SK-N-SH (cell line): ENCODE measurements at regions not wholly inside any gene's neighbourhood (a gene's known extent, or its start where the extent isn't known, plus 50 kb on each side); places are given as distances from the start of the nearest gene placed in this dataset.

Source experiments
- CTCF ChIA-PET: fragments of 300-600, 350-600 bp; formaldehyde crosslinking; extraction: SDS; loops from one replicate; lab custom pipeline; 2021; lab: Yijun Ruan, JAX
- POLR2A ChIA-PET: fragments of 350-600 bp; sonication (Branson Sonifier 250); formaldehyde crosslinking; extraction: SDS; loops from one replicate; lab custom pipeline; 2020; ENCODE audit warnings: antibody characterized with exemption, inconsistent platforms; lab: Yijun Ruan, JAX
- DNase-seq: peaks from one replicate; pipeline ENCODE4 v3.0.0; 2012
- H2AFZ ChIP-seq: fragments of 200-600 bp; sonication (generic); 2 replicates; pipeline ENCODE4 v1.8.1; 2016; ENCODE audit warnings: antibody characterized with exemption, mild to moderate bottlenecking, low read depth
- H3F3A ChIP-seq: fragments of 200-600 bp; sonication (generic); replicated peaks from 2 replicates; pipeline ENCODE3; 2016; ENCODE audit warnings: antibody characterized with exemption, mild to moderate bottlenecking; ENCODE audit not compliant: insufficient read depth
- H3K27ac ChIP-seq, 2 experiments: fragments of 200-500 bp in 1 of 2; fragments of 200-600 bp in 1 of 2; sonication (Bioruptor generic) in 1 of 2; sonication (generic), shearing (Covaris generic) in 1 of 2; 2 replicates each; pipeline versions ENCODE4 v1.5.1 to v1.6.1; 2014 to 2016; ENCODE audit warnings: low read depth in 2 of 2, inconsistent platforms in 1 of 2, low read length in 1 of 2, mild to moderate bottlenecking in 1 of 2, mixed read lengths in 1 of 2
- H3K27me3 ChIP-seq: fragments of 200-600 bp; sonication (generic), shearing (Covaris generic); 2 replicates; pipeline ENCODE4 v1.6.1; 2016; ENCODE audit warnings: mixed run types; ENCODE audit not compliant: insufficient read depth
- H3K36me3 ChIP-seq, 2 experiments: fragments of 200-500 bp in 1 of 2; fragments of 200-600 bp in 1 of 2; sonication (Bioruptor generic) in 1 of 2; sonication (generic) in 1 of 2; replicated peaks in 1 of 2; 2 replicates each; pipeline versions ENCODE3 to v1.5.1; 2014 to 2016; ENCODE audit warnings: low read length in 1 of 2, mild to moderate bottlenecking in 1 of 2; ENCODE audit not compliant: insufficient read depth in 2 of 2, control insufficient read depth in 1 of 2
- H3K4me1 ChIP-seq, 2 experiments: fragments of 200-500 bp in 1 of 2; fragments of 200-600 bp in 1 of 2; sonication (Bioruptor generic) in 1 of 2; sonication (generic), shearing (Covaris generic) in 1 of 2; 2 replicates each; pipeline versions ENCODE4 v1.5.1 to v1.6.1; 2014 to 2016; ENCODE audit warnings: low read depth in 1 of 2, low read length in 1 of 2, mixed run types in 1 of 2; ENCODE audit not compliant: insufficient read depth in 2 of 2, control insufficient read depth in 1 of 2
- H3K4me2 ChIP-seq: fragments of 200-600 bp; sonication (generic), shearing (Covaris generic); 2 replicates; pipeline ENCODE4 v1.6.1; 2017; ENCODE audit warnings: mixed run types
- H3K4me3 ChIP-seq, 2 experiments: fragments of 200-500 bp in 1 of 2; fragments of 200-600 bp in 1 of 2; sonication (Bioruptor generic) in 1 of 2; sonication (generic), shearing (Covaris generic) in 1 of 2; 2 replicates each; pipeline versions ENCODE4 v1.5.1 to v1.8.1; 2014 to 2016; ENCODE audit warnings: low read depth in 2 of 2, inconsistent platforms in 1 of 2, low read length in 1 of 2, mild to moderate bottlenecking in 1 of 2, mixed read lengths in 1 of 2, moderate library complexity in 1 of 2
- H3K79me2 ChIP-seq: fragments of 200-600 bp; sonication (generic); 2 replicates; pipeline ENCODE4 v1.8.1; 2017; ENCODE audit warnings: mild to moderate bottlenecking; ENCODE audit not compliant: insufficient read depth
- H3K9ac ChIP-seq: fragments of 200-600 bp; sonication (generic); 2 replicates; pipeline ENCODE4 v1.6.1; 2017; ENCODE audit warnings: mixed run types
- H3K9me2 ChIP-seq: fragments of 200-600 bp; sonication (generic); 2 replicates; pipeline ENCODE4 v1.6.1; 2017; ENCODE audit warnings: mixed run types
- H3K9me3 ChIP-seq: fragments of 200-600 bp; sonication (generic); 2 replicates; pipeline ENCODE4 v1.6.1; 2017; ENCODE audit warnings: mixed run types, mild to moderate bottlenecking, moderate library complexity
- H4K20me1 ChIP-seq: fragments of 200-600 bp; sonication (generic); 2 replicates; pipeline ENCODE4 v1.6.1; 2017; ENCODE audit warnings: mild to moderate bottlenecking, mixed run types; ENCODE audit not compliant: insufficient read depth
- ELF1 ChIP-seq: IDR thresholded peaks from 2 replicates; pipeline ENCODE4 v1.4.0; 2012
- GABPA ChIP-seq: IDR thresholded peaks from 2 replicates; pipeline ENCODE4 v1.4.0; 2012; ENCODE audit warnings: low read depth, mild to moderate bottlenecking
- JUND ChIP-seq: IDR thresholded peaks from 2 replicates; pipeline ENCODE4 v1.4.0; 2012
- MEF2A ChIP-seq: IDR thresholded peaks from 2 replicates; pipeline ENCODE4 v1.4.0; 2012; ENCODE audit warnings: low read depth, borderline replicate concordance
- POLR2AphosphoS5 ChIP-seq: IDR thresholded peaks from 2 replicates; pipeline ENCODE4 v1.6.1; 2012; ENCODE audit warnings: low read depth, low read length
- TEAD4 ChIP-seq: IDR thresholded peaks from 2 replicates; pipeline ENCODE4 v1.4.0; 2012; ENCODE audit warnings: mild to moderate bottlenecking, borderline replicate concordance; ENCODE audit not compliant: insufficient read depth
- WGBS: methylation state at CpG from one replicate; pipeline ENCODE4 v1.1.6; 2017; ENCODE audit warnings: low lambda C conversion rate; 5-methylcytosine and 5-hydroxymethylcytosine counted together
- TF ChIP-seq, protein P1 (sequence below): IDR thresholded peaks from 2 replicates; pipeline ENCODE4 v1.4.0; 2012; ENCODE audit warnings: low read depth
- TF ChIP-seq, protein P2 (sequence below): IDR thresholded peaks from 2 replicates; pipeline ENCODE4 v1.6.1; 2012; ENCODE audit warnings: mild to moderate bottlenecking, low read depth, low read length, moderate library complexity

DNA sequence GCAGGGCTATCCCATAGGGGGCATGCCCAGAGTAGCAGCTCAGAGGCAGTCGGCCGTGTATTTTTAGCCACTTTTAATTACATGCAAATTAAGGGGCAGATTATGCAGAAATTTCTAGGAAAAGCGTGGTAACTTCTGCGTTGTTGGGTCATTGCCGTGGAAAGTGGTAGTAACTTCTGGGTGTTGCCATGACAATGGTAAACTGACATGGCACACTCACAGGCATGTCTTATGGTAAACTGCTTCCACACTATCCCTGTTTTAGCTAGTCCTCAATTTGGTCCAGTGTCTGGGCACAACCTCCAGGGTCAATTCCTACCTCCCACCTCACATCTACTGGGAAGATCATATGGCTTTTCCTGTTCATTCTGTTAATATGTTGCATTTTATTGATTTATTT is 428.9 kb upstream of the FANCL start:
- WGBS, result 69% methylated on average over 5 of the region's 5 CpGs
- Histone ChIP-seq H3K9ac (no peak overlapping the region), H4K20me1 (no peaks in the 10 kb centered on the region), H3K9me2 (no peaks in the 10 kb centered on the region), H3K4me2 (no peak overlapping the region), H3K36me3 (no peaks in the 10 kb centered on the region), H3K27ac (no peak overlapping the region), H3K4me1 (no peaks in the 10 kb centered on the region; a peak in 1 of 4 replicates), H3F3A (no peaks in the 10 kb centered on the region), H3K9me3 (no peaks in the 10 kb centered on the region), H2AFZ (no peak overlapping the region), H3K4me3 (no peak overlapping the region), H3K79me2 (no peaks in the 10 kb centered on the region), H3K27me3 (no peaks in the 10 kb centered on the region)
- ChIA-PET POLR2A (no interaction called here), CTCF (interaction anchor here (1.9 kb wide), 1 partner anchor 10 kb away, joined by 6 read pairs; no protein-coding TSS in a partner anchor)
- no peak for TF ChIP-seq TEAD4
- no peak for TF ChIP-seq ELF1
- TF ChIP-seq MEF2A, result no peak
- DNase-seq, result no peak

DNA sequence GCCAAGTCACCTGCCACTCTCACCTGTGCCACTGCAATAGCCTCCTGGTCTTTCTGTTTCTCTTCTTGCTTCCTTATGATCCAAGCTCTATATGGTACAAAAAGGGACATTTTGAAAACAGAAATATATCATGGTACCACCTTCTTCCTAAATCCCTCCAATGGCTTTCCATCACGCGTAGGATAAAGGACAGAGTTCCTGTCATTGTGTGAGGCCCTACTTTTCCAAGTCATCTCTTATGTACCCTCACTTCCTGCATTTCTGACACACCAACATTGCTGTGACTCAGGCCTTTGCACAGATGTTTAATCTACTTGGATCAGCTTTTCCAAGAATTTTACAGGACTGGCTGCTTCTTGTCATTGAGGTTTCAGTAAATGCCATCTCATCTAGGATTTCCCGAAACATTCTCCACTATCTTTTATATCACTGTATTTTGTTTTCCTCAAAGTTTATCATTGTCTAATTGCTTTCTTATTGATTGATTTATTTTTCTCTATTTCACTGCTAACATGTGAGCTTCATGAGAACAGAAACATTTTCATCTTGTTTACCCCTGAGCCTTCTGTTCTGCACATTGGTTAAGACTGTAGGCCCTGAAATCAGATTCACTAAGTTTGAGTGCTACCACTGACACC is 426.1 kb upstream of the FANCL start:
- H3K9ac ChIP-seq, result no peak overlapping the region
- H3F3A ChIP-seq, result no peaks in the 10 kb centered on the region
- DNase-seq, result no peak
- no peak overlapping the region for H3K4me3 ChIP-seq
- H3K4me2 ChIP-seq, result no peak overlapping the region
- peaks cover 0 to 5% of the 10 kb centered on the region in 2 experiments; a peak in 1 of 4 replicates for H3K4me1 ChIP-seq
- CTCF ChIA-PET, result interaction anchor here (0.6 to 1.5 kb wide), 2 partner anchors 13 to 1384 kb away, joined by 3 to 4 read pairs; no protein-coding TSS in a partner anchor
- no peaks in the 10 kb centered on the region for H4K20me1 ChIP-seq
- no peaks in the 10 kb centered on the region for H3K9me3 ChIP-seq
- no peak overlapping the region for H2AFZ ChIP-seq
- TF ChIP-seq TEAD4, result no peak
- TF ChIP-seq, protein P1, sequence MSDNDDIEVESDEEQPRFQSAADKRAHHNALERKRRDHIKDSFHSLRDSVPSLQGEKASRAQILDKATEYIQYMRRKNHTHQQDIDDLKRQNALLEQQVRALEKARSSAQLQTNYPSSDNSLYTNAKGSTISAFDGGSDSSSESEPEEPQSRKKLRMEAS, result no peak
- no peak for TF ChIP-seq JUND
- TF ChIP-seq GABPA, result no peak
- TF ChIP-seq ELF1, result no peak
- TF ChIP-seq POLR2AphosphoS5, result no peak
- TF ChIP-seq, protein P2, sequence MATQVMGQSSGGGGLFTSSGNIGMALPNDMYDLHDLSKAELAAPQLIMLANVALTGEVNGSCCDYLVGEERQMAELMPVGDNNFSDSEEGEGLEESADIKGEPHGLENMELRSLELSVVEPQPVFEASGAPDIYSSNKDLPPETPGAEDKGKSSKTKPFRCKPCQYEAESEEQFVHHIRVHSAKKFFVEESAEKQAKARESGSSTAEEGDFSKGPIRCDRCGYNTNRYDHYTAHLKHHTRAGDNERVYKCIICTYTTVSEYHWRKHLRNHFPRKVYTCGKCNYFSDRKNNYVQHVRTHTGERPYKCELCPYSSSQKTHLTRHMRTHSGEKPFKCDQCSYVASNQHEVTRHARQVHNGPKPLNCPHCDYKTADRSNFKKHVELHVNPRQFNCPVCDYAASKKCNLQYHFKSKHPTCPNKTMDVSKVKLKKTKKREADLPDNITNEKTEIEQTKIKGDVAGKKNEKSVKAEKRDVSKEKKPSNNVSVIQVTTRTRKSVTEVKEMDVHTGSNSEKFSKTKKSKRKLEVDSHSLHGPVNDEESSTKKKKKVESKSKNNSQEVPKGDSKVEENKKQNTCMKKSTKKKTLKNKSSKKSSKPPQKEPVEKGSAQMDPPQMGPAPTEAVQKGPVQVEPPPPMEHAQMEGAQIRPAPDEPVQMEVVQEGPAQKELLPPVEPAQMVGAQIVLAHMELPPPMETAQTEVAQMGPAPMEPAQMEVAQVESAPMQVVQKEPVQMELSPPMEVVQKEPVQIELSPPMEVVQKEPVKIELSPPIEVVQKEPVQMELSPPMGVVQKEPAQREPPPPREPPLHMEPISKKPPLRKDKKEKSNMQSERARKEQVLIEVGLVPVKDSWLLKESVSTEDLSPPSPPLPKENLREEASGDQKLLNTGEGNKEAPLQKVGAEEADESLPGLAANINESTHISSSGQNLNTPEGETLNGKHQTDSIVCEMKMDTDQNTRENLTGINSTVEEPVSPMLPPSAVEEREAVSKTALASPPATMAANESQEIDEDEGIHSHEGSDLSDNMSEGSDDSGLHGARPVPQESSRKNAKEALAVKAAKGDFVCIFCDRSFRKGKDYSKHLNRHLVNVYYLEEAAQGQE, result no peak
- TF ChIP-seq, all 33 proteins: peak for 0
- Histone ChIP-seq H3K79me2 (no peaks in the 10 kb centered on the region), H3K36me3 (no peaks in the 10 kb centered on the region), H3K27ac (no peak overlapping the region), H3K9me2 (no peaks in the 10 kb centered on the region), H3K27me3 (no peaks in the 10 kb centered on the region)
- POLR2A ChIA-PET, result no interaction called here
- whole genome bisulfite sequencing, result 79% methylated on average over 3 of the region's 3 CpGs
